Stimulated activated CD4-positive, alpha-beta T cell treated with anti-CD3 and anti-CD28 coated beads, Interleukin-2, amount 100 ng/mL, for 4 hours (primary cell): ENCODE measurements at regions not wholly inside any gene's neighbourhood (a gene's known extent, or its start where the extent isn't known, plus 50 kb on each side); places are given as distances from the start of the nearest gene placed in this dataset.
"Not testable (repeated sequence)": the region's sequence is repeated elsewhere in the genome, so short reads cannot be mapped to it uniquely, and the experiment has no call there.

Source experiments
- DNase-seq: peaks from one replicate; pipeline ENCODE4 v3.0.0-alpha.2; 2020; ENCODE audit warnings: low read depth

DNA sequence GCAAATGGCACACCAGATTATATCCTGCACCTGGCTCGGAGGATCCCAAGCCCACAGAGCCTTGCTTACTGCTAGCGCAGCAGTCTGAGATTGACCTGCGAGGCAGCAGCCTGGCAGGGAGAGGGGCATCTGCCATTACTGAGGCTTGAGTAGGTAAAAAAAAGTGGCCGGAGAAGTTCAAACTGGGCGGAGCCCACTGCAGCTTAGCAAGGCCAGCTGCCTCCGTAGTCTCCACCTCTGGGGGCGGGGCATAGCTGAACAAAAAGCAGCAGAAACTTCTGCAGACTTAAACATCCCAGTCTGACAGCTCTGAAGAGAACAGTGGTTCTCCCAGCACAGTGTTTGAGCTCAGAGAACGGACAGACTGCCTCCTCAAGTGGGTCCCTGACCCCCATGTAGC lies 85.4 kb upstream of the TMEM170B start:
- DNase-seq, result not testable (repeated sequence)

GRCh38 chr6:11450037-11450436 lies 87.5 kb upstream of the TMEM170B start:
- no peak for DNase-seq

GRCh38 chr6:11449408-11449807 lies 88.1 kb upstream of the TMEM170B start:
- no peak for DNase-seq

DNA sequence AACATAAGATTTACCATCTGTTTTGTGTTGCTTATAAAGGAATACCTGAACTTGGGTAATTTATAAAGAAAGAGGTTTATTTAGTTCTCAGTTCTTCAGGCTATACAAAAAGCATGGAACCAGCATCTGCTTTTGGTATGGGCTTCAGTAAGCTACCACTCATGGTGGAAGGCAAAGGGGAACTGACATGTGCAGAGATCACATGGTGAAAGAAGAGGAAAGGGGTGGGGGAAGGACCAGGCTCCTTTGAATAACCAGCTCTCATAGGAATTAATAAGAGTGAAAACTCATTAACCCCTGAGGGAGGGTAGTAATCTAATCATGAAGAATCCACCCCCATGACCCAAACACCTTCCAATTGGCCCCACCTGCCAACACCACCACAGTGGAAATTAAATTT lies 89.5 kb upstream of the TMEM170B start:
- no peak for DNase-seq

DNA sequence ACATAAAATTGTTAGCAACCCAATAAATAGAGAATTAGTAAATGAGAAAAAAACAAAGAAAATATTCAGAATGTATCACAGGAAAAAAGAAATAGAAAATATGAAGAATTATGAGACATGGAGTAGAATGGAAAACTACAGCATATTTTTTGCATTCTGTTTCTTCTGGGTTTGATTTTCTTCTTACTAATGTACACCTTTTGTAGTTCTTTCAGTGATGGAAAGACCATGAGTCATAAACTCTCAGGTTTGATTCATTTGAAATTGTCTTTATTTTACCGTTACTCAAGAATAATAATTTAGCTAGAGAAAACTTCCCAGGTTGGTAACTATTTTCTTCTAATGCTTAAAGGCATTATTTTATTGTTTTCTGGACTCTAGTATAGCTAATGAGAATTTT lies 90.3 kb upstream of the TMEM170B start:
- no peak for DNase-seq

GRCh38 chr6:11445146-11445545 lies 92.4 kb upstream of the TMEM170B start:
- no peak for DNase-seq

- not testable (repeated sequence) for DNase-seq
Measured at GRCh38 chr6:11443125-11443524, 94.4 kb upstream of the TMEM170B start.

GRCh38 chr6:11442495-11442894 lies 95.1 kb upstream of the TMEM170B start:
- DNase-seq, result no peak

DNA sequence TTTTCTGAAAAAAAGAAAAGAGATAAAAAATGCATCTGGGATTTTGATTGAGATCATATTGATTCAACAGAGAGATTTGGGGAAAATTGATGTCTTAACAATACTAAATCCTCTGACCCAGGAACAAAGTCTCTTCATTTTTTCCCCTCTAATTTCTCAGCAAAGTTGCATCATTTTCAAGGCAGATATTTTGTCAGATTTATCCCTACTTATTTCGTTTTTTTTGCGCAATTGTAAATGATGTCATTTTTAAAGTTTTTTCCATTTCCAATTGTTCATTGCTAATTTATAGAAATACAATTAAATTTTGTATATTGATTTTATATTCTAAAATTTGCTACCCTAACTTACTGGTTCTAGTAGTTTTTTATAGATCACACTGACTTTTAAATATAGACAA lies 97.7 kb upstream of the TMEM170B start:
- DNase-seq, result no peak

GRCh38 chr6:11439017-11439420 lies 98.5 kb upstream of the TMEM170B start:
- DNase-seq, result no peak

- DNase-seq, result no peak
Measured at GRCh38 chr6:11437824-11438459, 99.6 kb upstream of the TMEM170B start.

GRCh38 chr6:11436508-11437096 lies 100.9 kb upstream of the TMEM170B start:
- DNase-seq, result no peak

DNA sequence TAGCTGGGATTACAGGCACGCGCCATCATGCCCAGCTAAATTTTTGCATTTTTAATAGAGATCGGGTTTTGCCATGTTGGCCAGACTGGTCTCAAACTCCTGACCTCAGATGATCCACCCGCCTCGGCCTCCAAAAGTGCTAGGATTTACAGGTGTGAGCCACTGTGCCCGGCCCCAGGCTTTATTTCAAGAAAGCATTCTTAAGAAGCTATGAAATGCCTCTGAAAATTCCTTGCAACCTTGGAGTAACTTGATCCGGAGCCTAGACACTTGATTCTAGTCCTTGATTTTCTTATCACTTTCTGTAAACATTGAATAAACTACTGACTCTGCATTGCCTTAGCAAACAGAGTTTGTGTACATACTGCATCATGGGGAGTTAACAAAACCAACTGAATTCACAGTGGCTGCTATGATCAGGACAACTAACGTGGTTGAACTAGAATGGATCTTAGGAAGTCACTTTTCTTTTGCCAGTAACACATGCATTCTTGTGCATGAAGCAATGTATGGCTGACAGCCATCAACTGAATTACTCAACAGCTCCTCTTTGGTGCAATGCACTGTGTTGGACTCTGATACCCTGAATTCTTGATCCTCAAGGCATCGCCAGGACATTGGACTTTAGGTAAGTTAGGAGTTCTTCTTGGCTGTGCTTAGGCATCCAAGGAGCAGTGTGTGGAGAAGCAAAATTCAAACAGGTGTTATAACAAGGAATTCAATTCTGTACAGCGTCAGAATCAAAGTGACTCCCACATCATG lies 102.8 kb upstream of the TMEM170B start:
- no peak for DNase-seq

GRCh38 chr6:11433860-11434259 lies 103.7 kb upstream of the TMEM170B start:
- no peak for DNase-seq

GRCh38 chr6:11432713-11433450 lies 104.7 kb upstream of the TMEM170B start:
- no peak for DNase-seq

DNA sequence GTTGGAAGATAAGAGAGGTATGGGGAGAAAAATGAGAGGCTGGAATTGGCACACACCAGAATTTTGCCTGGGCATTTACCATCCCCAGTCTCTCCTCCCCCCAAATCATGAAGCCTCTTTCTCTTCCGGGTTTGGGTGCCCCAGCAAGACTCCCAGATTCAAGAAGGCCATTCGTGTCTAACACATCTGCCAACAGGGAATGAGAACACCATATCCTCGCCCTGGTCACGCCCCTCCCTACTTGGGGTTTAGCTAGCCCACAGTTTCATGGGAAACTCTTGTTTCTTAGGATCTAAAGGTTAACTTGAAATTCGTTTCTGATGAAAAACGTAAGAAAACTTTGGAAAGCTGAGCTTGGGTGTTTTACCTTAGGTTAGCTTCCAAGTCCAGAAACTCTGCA lies 105.5 kb upstream of the TMEM170B start:
- DNase-seq, result no peak

GRCh38 chr6:11431455-11431937 lies 106.1 kb upstream of the TMEM170B start:
- DNase-seq, result no peak

DNA sequence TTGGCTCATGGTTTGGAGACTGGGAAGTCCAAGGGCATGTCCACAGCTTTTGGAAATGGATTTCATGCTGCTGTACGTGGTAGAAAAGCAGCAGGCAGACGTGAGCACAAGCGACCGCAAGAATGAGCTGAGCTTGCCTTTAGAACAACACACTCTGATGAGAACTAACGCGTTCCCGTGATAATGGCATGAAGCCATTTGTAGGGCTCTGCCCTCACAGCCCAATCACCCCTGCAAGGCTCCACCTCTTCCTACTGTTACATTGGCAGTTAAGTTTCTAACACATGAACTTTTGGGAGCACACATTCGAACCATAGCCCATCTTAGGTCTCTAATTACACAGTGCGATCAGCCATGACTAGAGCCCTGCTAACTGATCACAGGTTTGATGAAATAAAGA lies 107.5 kb upstream of the TMEM170B start:
- no peak for DNase-seq

- no peak for DNase-seq
Measured at GRCh38 chr6:11429577-11429976, 108.0 kb upstream of the TMEM170B start.

DNA sequence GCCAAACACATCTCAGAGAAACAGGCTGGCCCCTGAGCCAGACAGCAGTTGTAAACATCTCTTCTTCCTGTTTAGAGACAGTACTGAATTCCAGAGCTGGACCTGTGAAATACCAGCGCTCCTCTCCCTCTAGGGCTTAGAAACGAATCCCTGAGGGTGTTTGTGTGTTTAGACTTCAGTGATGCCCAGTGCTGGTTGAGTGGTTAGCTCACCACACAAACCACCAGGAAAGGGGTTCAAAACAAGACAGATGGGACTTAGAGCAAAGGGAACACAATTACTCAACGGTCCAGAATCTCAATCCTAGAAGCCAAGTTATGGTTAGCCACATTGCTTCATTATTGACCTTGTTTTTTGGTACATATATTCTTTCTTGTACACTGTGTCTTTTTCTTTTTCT lies 108.7 kb upstream of the TMEM170B start:
- DNase-seq, result no peak

DNA sequence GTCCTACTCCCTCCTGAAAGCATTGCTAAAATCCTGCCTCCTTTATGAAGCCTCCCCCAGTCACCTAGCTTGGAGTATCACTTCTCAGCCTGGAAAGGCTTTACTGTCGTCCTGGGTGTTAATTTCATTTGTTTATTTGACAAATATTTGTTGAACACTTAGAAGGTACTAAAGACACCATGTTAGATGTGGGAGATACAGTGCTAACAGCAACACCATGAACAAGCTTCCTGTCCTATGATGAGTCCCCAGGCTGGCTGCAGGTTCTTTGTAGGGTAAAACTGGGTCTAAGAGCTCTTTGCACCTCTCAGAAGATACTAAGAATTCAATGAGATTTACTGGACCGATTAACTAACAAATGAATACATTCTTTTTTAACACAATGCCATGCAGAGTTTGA lies 109.2 kb upstream of the TMEM170B start:
- no peak for DNase-seq

DNA sequence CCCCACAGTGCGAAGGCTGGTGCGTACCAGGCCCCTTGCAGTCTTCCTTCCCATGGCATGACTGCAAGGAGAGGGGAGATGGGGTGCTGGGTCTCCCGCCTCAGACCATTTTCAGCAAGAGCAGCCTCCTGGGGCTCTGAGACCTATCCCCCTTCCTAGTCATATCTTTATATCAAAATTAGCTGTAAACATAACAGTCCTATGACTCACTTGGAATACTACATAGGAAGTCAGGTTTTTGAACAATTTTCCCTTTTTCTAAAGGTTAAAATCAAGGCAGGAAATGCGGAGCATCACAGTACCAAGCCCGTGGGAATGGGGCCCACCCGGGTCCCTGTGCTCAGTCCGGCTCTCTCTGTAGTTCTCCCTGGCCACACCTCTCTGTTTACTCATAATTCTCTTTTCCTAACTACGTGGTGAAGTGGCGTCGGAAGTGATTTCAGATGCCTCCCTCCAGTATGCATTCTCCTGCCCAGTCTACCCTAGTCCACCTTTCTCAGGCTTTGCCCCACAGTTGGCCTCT lies 109.8 kb upstream of the TMEM170B start:
- DNase-seq, result no peak
